HTR-8/SVneo (cell line): ENCODE measurements at regions not wholly inside any gene's neighbourhood (a gene's known extent, or its start where the extent isn't known, plus 50 kb on each side); places are given as distances from the start of the nearest gene placed in this dataset.
"Not testable (repeated sequence)": the region's sequence is repeated elsewhere in the genome, so short reads cannot be mapped to it uniquely, and the experiment has no call there.

Source experiments
- DNase-seq: peaks from one replicate; pipeline ENCODE4 v3.0.0; 2011; ENCODE audit warnings: low spot score, mixed read lengths; ENCODE audit not compliant: insufficient read length
- FAIRE-seq: peaks from 2 replicates; lab custom pipeline; 2011; peaks lifted over from hg19 to GRCh38; lab: Jason Lieb, UNC

- no peak for DNase-seq
- FAIRE-seq: no peak
Measured at GRCh38 chr1:223036479-223036845, 106.6 kb downstream of the TLR5 start.

- DNase-seq (no peak), FAIRE-seq (no peak)
Measured at GRCh38 chr1:223037845-223038244, 105.2 kb downstream of the TLR5 start.

GRCh38 chr1:223038288-223039006 lies 104.6 kb downstream of the TLR5 start:
- DNase-seq: no peak

GRCh38 chr1:223039990-223040389 lies 103.1 kb downstream of the TLR5 start:
- FAIRE-seq: no peak
- no peak for DNase-seq

More at GRCh38 chr1:223038288-223039006, 104.6 kb downstream of the TLR5 start:
- no peak for FAIRE-seq

- DNase-seq (no peak), FAIRE-seq (no peak)
Measured at GRCh38 chr1:223041481-223041880, 101.6 kb downstream of the TLR5 start.

- FAIRE-seq (no peak), DNase-seq (no peak)
Measured at GRCh38 chr1:223045164-223045957, 97.7 kb downstream of the TLR5 start.

- no peak for FAIRE-seq
Measured at GRCh38 chr1:223046011-223046410, 97.0 kb downstream of the TLR5 start.

GRCh38 chr1:223046463-223046862 lies 96.6 kb downstream of the TLR5 start:
- not testable (repeated sequence) for FAIRE-seq, DNase-seq

More at GRCh38 chr1:223046011-223046410, 97.0 kb downstream of the TLR5 start:
- no peak for DNase-seq

- DNase-seq (no peak), FAIRE-seq (no peak)
Measured at GRCh38 chr1:223048026-223048425, 95.0 kb downstream of the TLR5 start.

- DNase-seq (no peak), FAIRE-seq (no peak)
Measured at GRCh38 chr1:223052462-223052861, 90.6 kb downstream of the TLR5 start.

GRCh38 chr1:223052931-223053330 lies 90.1 kb downstream of the TLR5 start:
- no peak for DNase-seq

GRCh38 chr1:223056802-223057201 lies 86.2 kb downstream of the TLR5 start:
- FAIRE-seq (no peak), DNase-seq (no peak)

More at GRCh38 chr1:223052931-223053330, 90.1 kb downstream of the TLR5 start:
- no peak for FAIRE-seq

GRCh38 chr1:223057569-223058093 lies 85.4 kb downstream of the TLR5 start:
- DNase-seq: no peak
- no peak for FAIRE-seq
